IPS DF 6.9 (cell line): ENCODE measurements at regions not wholly inside any gene's neighbourhood (a gene's known extent, or its start where the extent isn't known, plus 50 kb on each side); places are given as distances from the start of the nearest gene placed in this dataset.
"Not testable (repeated sequence)": the region's sequence is repeated elsewhere in the genome, so short reads cannot be mapped to it uniquely, and the experiment has no call there.

Source experiments
- DNase-seq: peaks from one replicate; pipeline ENCODE4 v3.0.0-alpha.2; 2013; ENCODE audit warnings: low read depth, low spot score
- H3K27ac ChIP-seq: one replicate; pipeline ENCODE4 v1.5.1; 2013; ENCODE audit warnings: low read length, control low read depth
- H3K27me3 ChIP-seq: 2 replicates; pipeline ENCODE4 v1.6.1; 2013; ENCODE audit warnings: mild to moderate bottlenecking, low read length; ENCODE audit not compliant: control insufficient read depth, insufficient read depth
- H3K36me3 ChIP-seq: 2 replicates; pipeline ENCODE4 v1.6.1; 2013; ENCODE audit warnings: low read length; ENCODE audit not compliant: control insufficient read depth, insufficient read depth
- H3K4me1 ChIP-seq: 2 replicates; pipeline ENCODE4 v1.6.1; 2013; ENCODE audit warnings: low read length; ENCODE audit not compliant: control insufficient read depth, insufficient read depth
- H3K4me3 ChIP-seq: 2 replicates; pipeline ENCODE4 v1.5.1; 2013; ENCODE audit warnings: mild to moderate bottlenecking, low read length
- H3K9me3 ChIP-seq: 2 replicates; pipeline ENCODE4 v1.6.1; 2013; ENCODE audit warnings: low read length, inconsistent platforms; ENCODE audit not compliant: control insufficient read depth, insufficient read depth
- WGBS: extraction: QIAGEN DNeasy Blood & Tissue Kit; methylation state at CpG from one replicate; pipeline ENCODE4 v1.1.7; 2013; ENCODE audit warnings: mixed read lengths, missing lambda C conversion rate; ENCODE audit not compliant: insufficient read length, insufficient coverage; 5-methylcytosine and 5-hydroxymethylcytosine counted together

DNA sequence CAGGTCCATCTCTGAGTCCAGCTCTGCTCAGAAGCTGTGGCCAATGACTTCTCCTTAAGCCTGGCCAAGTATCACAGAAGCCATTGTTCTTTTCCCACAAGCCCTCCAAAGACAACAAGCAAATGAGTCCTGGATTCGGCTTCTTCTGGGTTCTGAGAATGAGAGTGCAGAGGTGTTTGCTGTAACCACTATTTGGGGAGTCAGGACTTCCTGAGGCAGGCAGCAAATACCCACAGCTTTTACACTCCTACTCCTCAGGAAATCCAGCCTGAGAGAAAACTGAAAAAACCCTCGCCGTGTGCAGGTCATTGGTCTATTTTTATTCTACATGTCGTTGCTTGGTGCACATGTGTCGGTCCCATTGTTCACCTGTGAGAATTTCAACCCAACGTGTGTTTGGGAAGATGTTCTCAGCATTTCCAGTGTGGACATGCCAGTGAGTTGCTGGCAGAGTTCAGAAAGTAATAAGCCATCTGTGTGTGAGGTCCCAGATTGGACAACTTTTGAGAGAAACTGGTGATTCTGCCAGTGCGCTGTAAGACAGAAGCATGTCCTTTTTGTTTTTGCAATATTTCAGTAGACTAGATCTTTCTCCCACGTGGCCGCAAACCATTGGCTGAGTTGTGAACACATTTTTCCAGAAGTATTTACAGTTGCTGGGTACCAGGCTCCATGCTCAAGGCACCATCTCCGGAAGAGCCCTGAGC, 121.6 kb upstream of the LYZL2 start:
- WGBS: no CpG with 5 or more reads among the region's 10 CpGs
- no peak for DNase-seq
- H3K9me3 ChIP-seq: no peaks in the 10 kb centered on the region
- no peaks in the 10 kb centered on the region for H3K27me3 ChIP-seq
- no peak overlapping the region for H3K4me3 ChIP-seq
- H3K4me1 ChIP-seq: no peaks in the 10 kb centered on the region
- no peak overlapping the region for H3K27ac ChIP-seq
- H3K36me3 ChIP-seq: no peaks in the 10 kb centered on the region

DNA sequence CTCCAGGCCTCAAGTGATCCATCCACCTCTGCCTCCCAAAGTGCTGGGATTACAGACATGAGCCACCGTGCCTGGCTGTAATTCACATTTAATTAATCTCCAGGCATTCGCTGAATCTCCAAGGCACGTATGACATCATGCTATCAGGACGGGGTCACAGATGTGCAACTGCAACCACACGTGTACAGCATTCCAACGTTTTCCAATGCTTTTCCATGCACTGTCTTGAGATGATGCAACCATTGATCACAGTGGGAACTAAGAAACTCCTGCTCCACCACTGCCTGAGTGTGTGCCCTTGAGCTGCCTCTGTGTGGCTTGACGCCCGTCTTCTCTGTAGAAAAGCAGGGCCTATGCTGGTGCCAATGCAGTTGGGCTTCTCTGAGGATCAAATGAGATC, 119.8 kb upstream of the LYZL2 start:
- DNase-seq: no peak
- Histone ChIP-seq H3K27me3 (no peaks in the 10 kb centered on the region), H3K9me3 (no peaks in the 10 kb centered on the region), H3K4me3 (no peak overlapping the region), H3K36me3 (no peaks in the 10 kb centered on the region), H3K27ac (no peak overlapping the region), H3K4me1 (no peaks in the 10 kb centered on the region)
- WGBS: no CpG with 5 or more reads among the region's 8 CpGs

DNA sequence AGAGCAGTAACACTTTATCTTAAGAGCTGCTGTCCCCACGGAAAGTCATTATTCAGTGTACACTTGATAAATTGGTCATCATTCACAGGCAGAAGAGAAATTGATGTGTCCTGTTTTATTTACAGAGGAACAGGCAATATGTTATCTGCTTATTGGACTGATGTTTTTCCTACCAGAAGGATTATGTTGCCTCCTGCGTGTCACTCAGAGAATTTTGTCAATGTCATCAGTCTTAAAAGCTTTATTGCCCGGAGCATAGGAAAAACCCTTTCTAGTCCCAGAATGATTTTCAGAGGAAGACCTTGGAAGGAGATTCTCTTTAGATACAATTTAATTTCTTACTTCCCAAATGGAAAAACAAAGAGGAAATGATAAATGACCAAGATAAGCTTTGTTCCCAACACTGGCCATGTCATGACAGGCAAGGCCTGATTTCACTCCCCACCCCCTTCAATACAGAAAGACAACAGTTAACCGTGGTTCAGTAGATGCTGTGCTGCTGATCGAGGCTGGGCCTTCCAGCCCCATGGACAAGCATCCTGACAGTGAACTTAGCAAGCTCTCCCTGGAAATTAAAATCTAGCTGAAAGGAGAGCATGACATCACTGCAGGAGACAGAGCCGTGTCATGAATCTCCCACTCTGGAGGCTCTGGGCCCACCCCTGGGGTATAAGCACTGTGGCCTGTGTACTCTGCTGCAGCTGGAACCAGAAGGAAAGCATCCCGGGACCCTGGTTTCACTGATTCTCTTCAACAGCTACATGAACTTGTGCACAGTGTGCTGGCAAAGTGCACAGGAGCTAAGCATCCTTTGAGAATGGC, 118.8 kb upstream of the LYZL2 start:
- DNase-seq: no peak
- Histone ChIP-seq H3K9me3 (no peaks in the 10 kb centered on the region), H3K4me3 (no peak overlapping the region), H3K27ac (no peak overlapping the region), H3K27me3 (no peaks in the 10 kb centered on the region), H3K4me1 (no peaks in the 10 kb centered on the region), H3K36me3 (no peaks in the 10 kb centered on the region)
- WGBS: no CpG with 5 or more reads among the region's 7 CpGs

- DNase-seq: no peak
- WGBS: no CpG with 5 or more reads among the region's 9 CpGs
- Histone ChIP-seq H3K36me3 (no peaks in the 10 kb centered on the region), H3K27ac (no peak overlapping the region), H3K4me3 (no peak overlapping the region), H3K27me3 (no peaks in the 10 kb centered on the region), H3K4me1 (no peaks in the 10 kb centered on the region), H3K9me3 (no peaks in the 10 kb centered on the region)
Measured at GRCh38 chr10:30747633-30748032, 118.1 kb upstream of the LYZL2 start.

DNA sequence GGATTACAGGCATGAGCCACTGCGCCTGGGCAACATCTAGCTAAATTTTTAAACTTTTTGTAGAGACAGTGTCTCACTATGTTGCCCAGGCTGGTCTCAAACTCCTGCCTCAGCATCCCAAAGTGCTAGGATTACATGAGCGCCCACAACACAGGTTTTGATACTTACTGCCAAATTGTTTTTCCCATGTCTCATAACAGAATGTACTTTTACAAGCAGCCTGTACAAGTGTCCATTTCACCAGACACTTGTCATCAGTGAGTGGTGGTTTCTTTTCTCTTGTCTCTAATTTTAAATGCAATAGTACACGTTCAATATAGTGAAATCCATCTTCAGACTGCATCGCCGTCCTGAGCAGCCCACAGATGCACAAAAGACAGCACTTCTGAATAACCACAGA, 116.4 kb upstream of the LYZL2 start:
- no peak overlapping the region for H3K27ac ChIP-seq
- H3K4me3 ChIP-seq: no peak overlapping the region
- WGBS: no CpG with 5 or more reads among the region's 5 CpGs
- DNase-seq: no peak
- H3K9me3 ChIP-seq: no peaks in the 10 kb centered on the region
- no peaks in the 10 kb centered on the region for H3K36me3 ChIP-seq
- H3K27me3 ChIP-seq: no peaks in the 10 kb centered on the region
- H3K4me1 ChIP-seq: no peaks in the 10 kb centered on the region

DNA sequence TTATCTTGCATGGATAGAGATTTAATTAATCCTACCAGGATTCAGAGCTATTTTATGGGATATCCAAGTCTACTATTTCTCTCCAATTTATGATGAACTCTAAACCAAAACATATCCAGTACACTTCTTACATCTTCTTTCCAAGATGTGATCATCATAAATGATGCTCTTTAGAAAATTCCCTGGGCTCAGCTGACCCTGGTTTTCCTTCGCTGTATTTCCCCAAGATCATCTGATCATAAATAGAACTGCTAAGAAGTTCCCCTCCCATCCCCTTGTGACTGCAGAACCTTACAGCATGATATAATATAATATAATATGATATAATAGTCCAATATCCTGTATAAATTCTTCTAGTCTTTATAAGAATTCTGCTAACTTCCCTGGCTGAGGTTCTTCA, 114.6 kb upstream of the LYZL2 start:
- H3K36me3 ChIP-seq: no peaks in the 10 kb centered on the region
- WGBS: no CpG with 5 or more reads among the region's 1 CpG
- H3K9me3 ChIP-seq: no peaks in the 10 kb centered on the region
- H3K4me1 ChIP-seq: no peaks in the 10 kb centered on the region
- H3K27me3 ChIP-seq: no peaks in the 10 kb centered on the region
- H3K4me3 ChIP-seq: no peak overlapping the region
- no peak overlapping the region for H3K27ac ChIP-seq
- no peak for DNase-seq

- DNase-seq: no peak
- no peaks in the 10 kb centered on the region for H3K4me1 ChIP-seq
- no peak overlapping the region for H3K4me3 ChIP-seq
- WGBS: no CpG with 5 or more reads among the region's 3 CpGs
- H3K9me3 ChIP-seq: no peaks in the 10 kb centered on the region
- no peak overlapping the region for H3K27ac ChIP-seq
- H3K27me3 ChIP-seq: no peaks in the 10 kb centered on the region
- H3K36me3 ChIP-seq: no peaks in the 10 kb centered on the region
Measured at GRCh38 chr10:30743586-30743985, 114.0 kb upstream of the LYZL2 start.

DNA sequence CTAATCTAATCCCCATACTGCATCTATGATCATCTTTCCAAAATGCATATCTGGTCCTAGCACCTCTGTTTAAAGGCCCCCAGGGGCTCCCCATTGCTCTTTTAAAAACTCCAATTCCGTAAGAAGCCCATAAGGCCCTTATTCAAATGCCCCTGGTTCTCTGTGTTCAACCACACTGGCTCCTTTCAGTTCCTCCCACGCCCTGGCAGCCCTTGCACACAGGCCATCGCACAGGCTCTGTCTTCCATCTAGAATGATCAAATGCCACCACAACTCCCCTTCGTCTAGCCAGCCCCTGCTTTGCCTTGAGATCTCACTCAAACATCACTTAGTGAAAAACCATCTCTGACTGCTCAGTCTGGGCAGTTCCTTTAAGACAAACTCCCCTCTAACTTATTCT, 112.9 kb upstream of the LYZL2 start:
- no peak for DNase-seq
- H3K36me3 ChIP-seq: no peaks in the 10 kb centered on the region
- H3K4me3 ChIP-seq: no peak overlapping the region
- no peaks in the 10 kb centered on the region for H3K27me3 ChIP-seq
- WGBS: no CpG with 5 or more reads among the region's 4 CpGs
- no peaks in the 10 kb centered on the region for H3K4me1 ChIP-seq
- no peak overlapping the region for H3K27ac ChIP-seq
- H3K9me3 ChIP-seq: no peaks in the 10 kb centered on the region

- H3K27me3 ChIP-seq, H3K4me3 ChIP-seq, H3K27ac ChIP-seq, H3K9me3 ChIP-seq, H3K4me1 ChIP-seq, DNase-seq, H3K36me3 ChIP-seq: not testable (repeated sequence)
- no CpG with 5 or more reads among the region's 1 CpG for WGBS
Measured at GRCh38 chr10:30740774-30741173, 111.2 kb upstream of the LYZL2 start.

DNA sequence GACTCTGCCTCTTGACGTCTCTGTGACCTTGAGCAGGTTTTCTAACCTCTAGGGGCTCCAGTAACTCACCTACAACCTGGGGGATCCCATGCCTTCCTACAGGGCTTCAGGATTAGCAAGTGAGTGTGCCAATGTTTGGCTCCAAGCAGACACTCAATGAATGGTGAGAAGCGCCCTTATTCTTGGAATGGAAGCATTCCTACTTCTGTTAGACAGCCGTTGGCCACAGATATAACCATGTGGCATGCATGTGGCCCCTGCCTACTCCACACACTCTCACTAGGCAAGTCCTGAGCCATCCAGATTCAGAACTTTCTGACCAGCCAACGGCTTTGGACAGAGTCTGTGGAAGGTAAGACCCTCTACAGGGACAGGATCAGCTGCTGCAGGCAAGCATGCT, 108.9 kb upstream of the LYZL2 start:
- Histone ChIP-seq H3K4me3 (no peak overlapping the region), H3K9me3 (no peaks in the 10 kb centered on the region), H3K4me1 (no peaks in the 10 kb centered on the region), H3K36me3 (no peaks in the 10 kb centered on the region), H3K27ac (no peak overlapping the region), H3K27me3 (no peaks in the 10 kb centered on the region)
- DNase-seq: no peak
- no CpG with 5 or more reads among the region's 4 CpGs for WGBS
